GM23338 (cell line): ENCODE measurements at regions not wholly inside any gene's neighbourhood (a gene's known extent, or its start where the extent isn't known, plus 50 kb on each side); places are given as distances from the start of the nearest gene placed in this dataset.

ENCODE experiments used
- EZH2 ChIP-seq: fragments of 200-600 bp; sonication (generic); IDR thresholded peaks from one replicate; pipeline ENCODE4 v1.8.0; 2017; ENCODE audit warnings: antibody characterized with exemption, mild to moderate bottlenecking, low read depth; ENCODE audit not compliant: unreplicated experiment
- EZH2phosphoT487 ChIP-seq: fragments of 200-600 bp; sonication (generic); IDR thresholded peaks from one replicate; pipeline ENCODE4 v1.8.1; 2018; ENCODE audit warnings: antibody characterized with exemption; ENCODE audit not compliant: unreplicated experiment
- TF ChIP-seq, protein P1 (sequence below), 2 experiments: fragments of 200-600 bp in 1 of 2; sonication (generic) in 1 of 2; conservative IDR thresholded peaks; 2 replicates each; pipeline versions ENCODE4 v1.5.1 to v1.6.1; 2016 to 2017; ENCODE audit warnings: antibody characterized with exemption in 2 of 2, low read depth in 2 of 2, mild to moderate bottlenecking in 2 of 2, moderate library complexity in 1 of 2
- TF ChIP-seq, protein P2 (sequence below): IDR thresholded peaks from 2 replicates; pipeline ENCODE4 v1.6.1; 2016; ENCODE audit warnings: antibody characterized with exemption

DNA sequence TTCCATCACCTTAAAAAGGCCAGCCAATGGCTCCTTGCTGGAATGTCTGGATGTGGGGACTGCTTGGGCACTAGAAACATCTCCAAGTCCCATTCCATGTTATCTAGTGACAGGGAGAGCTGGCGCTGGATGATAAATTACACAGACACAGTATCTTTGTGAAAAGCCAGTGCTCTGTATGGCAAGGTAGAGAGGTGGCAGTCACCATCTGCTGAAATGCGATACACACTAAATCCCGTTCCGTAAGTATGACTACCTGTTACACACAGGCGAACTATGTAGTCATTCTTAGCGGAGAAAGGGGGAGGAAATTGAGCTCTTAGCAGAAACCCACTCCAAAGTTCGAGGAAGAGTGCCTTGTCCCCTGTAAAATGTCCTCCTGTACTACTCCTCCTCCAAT lies 81.0 kb upstream of the MYOCD start:
- TF ChIP-seq EZH2: no peak
- TF ChIP-seq, protein P1, sequence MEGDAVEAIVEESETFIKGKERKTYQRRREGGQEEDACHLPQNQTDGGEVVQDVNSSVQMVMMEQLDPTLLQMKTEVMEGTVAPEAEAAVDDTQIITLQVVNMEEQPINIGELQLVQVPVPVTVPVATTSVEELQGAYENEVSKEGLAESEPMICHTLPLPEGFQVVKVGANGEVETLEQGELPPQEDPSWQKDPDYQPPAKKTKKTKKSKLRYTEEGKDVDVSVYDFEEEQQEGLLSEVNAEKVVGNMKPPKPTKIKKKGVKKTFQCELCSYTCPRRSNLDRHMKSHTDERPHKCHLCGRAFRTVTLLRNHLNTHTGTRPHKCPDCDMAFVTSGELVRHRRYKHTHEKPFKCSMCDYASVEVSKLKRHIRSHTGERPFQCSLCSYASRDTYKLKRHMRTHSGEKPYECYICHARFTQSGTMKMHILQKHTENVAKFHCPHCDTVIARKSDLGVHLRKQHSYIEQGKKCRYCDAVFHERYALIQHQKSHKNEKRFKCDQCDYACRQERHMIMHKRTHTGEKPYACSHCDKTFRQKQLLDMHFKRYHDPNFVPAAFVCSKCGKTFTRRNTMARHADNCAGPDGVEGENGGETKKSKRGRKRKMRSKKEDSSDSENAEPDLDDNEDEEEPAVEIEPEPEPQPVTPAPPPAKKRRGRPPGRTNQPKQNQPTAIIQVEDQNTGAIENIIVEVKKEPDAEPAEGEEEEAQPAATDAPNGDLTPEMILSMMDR (conservative IDR thresholded peaks at IDR 0.05; ENCODE audit: low read depth in 2 of 2): no peak
- TF ChIP-seq EZH2phosphoT487: no peak
- TF ChIP-seq, protein P2, sequence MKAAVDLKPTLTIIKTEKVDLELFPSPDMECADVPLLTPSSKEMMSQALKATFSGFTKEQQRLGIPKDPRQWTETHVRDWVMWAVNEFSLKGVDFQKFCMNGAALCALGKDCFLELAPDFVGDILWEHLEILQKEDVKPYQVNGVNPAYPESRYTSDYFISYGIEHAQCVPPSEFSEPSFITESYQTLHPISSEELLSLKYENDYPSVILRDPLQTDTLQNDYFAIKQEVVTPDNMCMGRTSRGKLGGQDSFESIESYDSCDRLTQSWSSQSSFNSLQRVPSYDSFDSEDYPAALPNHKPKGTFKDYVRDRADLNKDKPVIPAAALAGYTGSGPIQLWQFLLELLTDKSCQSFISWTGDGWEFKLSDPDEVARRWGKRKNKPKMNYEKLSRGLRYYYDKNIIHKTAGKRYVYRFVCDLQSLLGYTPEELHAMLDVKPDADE: no peak
